Activated CD4-positive, alpha-beta T cell treated with anti-CD3 and anti-CD28 coated beads for 36 hours (primary cell): ENCODE measurements at regions not wholly inside any gene's neighbourhood (a gene's known extent, or its start where the extent isn't known, plus 50 kb on each side); places are given as distances from the start of the nearest gene placed in this dataset.

ENCODE experiments used
- ATAC-seq: fragments of 200-7000 bp; cut with Tn5 transposase; one replicate; pipeline ENCODE4 v1.10.0; 2021; ENCODE audit warnings: mild to moderate bottlenecking, moderate library complexity
- CTCF ChIA-PET: fragments of 350-600 bp; sonication (Branson Sonifier 250); formaldehyde crosslinking; loops from one replicate; lab custom pipeline; 2021; ENCODE audit warnings: antibody characterized with exemption; lab: Charles Lee
- POLR2A ChIA-PET: fragments of 350-600 bp; sonication (Branson Sonifier 250); formaldehyde crosslinking; loops from one replicate; lab custom pipeline; 2021; ENCODE audit warnings: antibody characterized with exemption, inconsistent platforms; lab: Charles Lee
- DNase-seq: peaks from one replicate; pipeline ENCODE4 v3.0.0-alpha.2; 2020
- H3K27ac Mint-ChIP-seq: one replicate; pipeline ENCODE4 v1.8.0; 2021; ENCODE audit warnings: mixed read lengths
- H3K27me3 Mint-ChIP-seq: one replicate; pipeline ENCODE4 v1.8.0; 2021; ENCODE audit warnings: mixed read lengths
- H3K36me3 Mint-ChIP-seq: one replicate; pipeline ENCODE4 v1.8.0; 2021; ENCODE audit warnings: low read depth, mixed read lengths
- H3K4me1 Mint-ChIP-seq: one replicate; pipeline ENCODE4 v1.8.0; 2021; ENCODE audit warnings: mixed read lengths
- H3K4me3 Mint-ChIP-seq: one replicate; pipeline ENCODE4 v1.8.0; 2021; ENCODE audit warnings: mild to moderate bottlenecking, moderate library complexity, mixed read lengths
- H3K9me3 Mint-ChIP-seq: one replicate; pipeline ENCODE4 v1.8.0; 2021; ENCODE audit warnings: low read depth, mixed read lengths
- intact Hi-C, 2 experiments: fragments of 100-400 bp; cut with DNase I in 1 of 2; cut with micrococcal nuclease in 1 of 2; formaldehyde crosslinking; loops; one replicate each; pipeline versions ENCODE4 v1.14.2 to v1.15.1; 2022 to 2024; cut with DNase I, micrococcal nuclease

- Mint-ChIP-seq H3K27me3 (no peaks in the 10 kb centered on the region), H3K9me3 (peaks cover 6% of the 10 kb centered on the region), H3K4me3 (no peak overlapping the region), H3K27ac (no peak overlapping the region), H3K4me1 (no peaks in the 10 kb centered on the region), H3K36me3 (no peaks in the 10 kb centered on the region)
- intact Hi-C loops, result no loop called here
- POLR2A ChIA-PET, result no interaction called here
- ATAC-seq (no peak), DNase-seq (no peak)
- CTCF ChIA-PET, result interaction anchor here (0.7 kb wide), 1 partner anchor 818 kb away, joined by 3 read pairs; no protein-coding TSS in a partner anchor
Observed at GRCh38 chr1:79323239-79324025, 316.9 kb upstream of the ADGRL4 start.

DNA sequence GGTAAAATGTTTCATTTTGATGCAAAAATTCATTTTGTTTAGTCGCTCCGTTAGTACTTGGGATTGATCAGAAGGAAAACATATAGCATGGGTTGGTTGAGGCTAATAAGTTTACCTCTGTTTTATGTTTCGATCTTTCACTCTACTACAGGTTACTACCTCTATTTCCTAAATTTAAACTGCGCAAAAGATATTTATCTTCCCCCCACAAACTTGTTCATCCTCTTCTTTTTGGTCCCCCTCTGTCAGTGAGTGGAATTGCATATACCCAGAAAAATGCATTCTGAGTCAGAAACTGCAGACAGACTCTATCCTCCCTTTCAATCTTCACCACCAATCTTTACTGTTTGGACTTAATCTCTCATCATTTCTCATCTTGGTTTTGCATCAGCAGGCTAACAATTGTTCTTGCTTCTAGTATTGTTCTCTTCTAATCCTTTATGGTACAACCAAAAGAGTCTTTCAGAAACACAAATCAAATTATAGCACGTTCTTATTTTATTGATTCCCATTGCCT lies 316.0 kb upstream of the ADGRL4 start:
- Mint-ChIP-seq H3K36me3 (no peaks in the 10 kb centered on the region), H3K27me3 (no peaks in the 10 kb centered on the region), H3K9me3 (peaks cover 6% of the 10 kb centered on the region), H3K27ac (no peak overlapping the region), H3K4me3 (no peak overlapping the region), H3K4me1 (no peaks in the 10 kb centered on the region)
- POLR2A ChIA-PET, result no interaction called here
- intact Hi-C loops, result no loop called here
- CTCF ChIA-PET, result no interaction called here
- ATAC-seq, result no peak
- no peak for DNase-seq

DNA sequence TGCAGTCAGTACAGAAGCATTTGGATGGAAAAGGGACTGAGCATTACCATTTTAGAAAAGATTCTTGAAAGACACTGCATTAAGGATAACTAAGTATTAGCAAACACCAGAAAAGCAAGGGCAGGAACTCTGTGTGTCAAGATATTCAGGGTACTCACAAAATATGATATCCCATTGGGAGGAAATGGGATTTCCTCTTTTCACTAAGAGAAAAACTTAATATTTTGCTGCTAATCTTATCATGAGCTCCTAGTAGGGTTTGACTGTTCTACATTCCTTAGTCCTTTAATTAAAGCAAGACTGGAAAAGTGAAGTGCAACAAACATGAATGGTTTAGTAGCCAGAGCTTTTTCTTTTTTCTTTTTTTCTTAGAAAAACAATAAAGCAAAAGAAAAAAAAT lies 305.9 kb upstream of the ADGRL4 start:
- no peak overlapping the region for H3K27ac Mint-ChIP-seq
- ATAC-seq (no peak), DNase-seq (no peak)
- H3K9me3 Mint-ChIP-seq, result no peaks in the 10 kb centered on the region
- H3K4me1 Mint-ChIP-seq, result no peaks in the 10 kb centered on the region
- H3K36me3 Mint-ChIP-seq, result no peaks in the 10 kb centered on the region
- POLR2A ChIA-PET, result no interaction called here
- intact Hi-C loops, result no loop called here
- H3K4me3 Mint-ChIP-seq, result no peak overlapping the region
- CTCF ChIA-PET, result interaction anchor here (0.7 kb wide), 1 partner anchor 1900 kb away, joined by 3 read pairs; no protein-coding TSS in a partner anchor
- H3K27me3 Mint-ChIP-seq, result no peaks in the 10 kb centered on the region

DNA sequence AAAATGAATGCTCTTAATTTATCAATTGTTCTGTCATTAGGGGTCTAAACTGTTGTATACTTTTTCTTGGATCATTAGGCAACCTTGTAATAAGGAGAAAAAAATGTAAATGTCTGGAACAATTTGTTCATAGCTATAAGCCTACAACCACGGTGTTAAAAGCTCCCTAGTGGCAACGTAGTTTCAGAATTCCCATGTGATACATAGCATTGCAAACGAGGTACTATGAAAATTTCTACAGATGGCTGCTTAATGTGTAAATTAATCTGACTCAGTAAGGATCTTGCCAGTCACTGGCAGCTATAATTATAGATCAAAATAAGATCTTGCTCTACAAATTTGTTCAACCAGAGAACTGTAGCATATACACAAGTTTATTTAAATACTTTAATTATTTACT lies 304.1 kb upstream of the ADGRL4 start:
- DNase-seq (no peak), ATAC-seq (no peak)
- ChIA-PET CTCF (no interaction called here), POLR2A (no interaction called here)
- Mint-ChIP-seq H3K4me3 (no peak overlapping the region), H3K27me3 (no peaks in the 10 kb centered on the region), H3K9me3 (no peaks in the 10 kb centered on the region), H3K36me3 (no peaks in the 10 kb centered on the region), H3K27ac (no peak overlapping the region), H3K4me1 (no peaks in the 10 kb centered on the region)
- intact Hi-C loops, result no loop called here

DNA sequence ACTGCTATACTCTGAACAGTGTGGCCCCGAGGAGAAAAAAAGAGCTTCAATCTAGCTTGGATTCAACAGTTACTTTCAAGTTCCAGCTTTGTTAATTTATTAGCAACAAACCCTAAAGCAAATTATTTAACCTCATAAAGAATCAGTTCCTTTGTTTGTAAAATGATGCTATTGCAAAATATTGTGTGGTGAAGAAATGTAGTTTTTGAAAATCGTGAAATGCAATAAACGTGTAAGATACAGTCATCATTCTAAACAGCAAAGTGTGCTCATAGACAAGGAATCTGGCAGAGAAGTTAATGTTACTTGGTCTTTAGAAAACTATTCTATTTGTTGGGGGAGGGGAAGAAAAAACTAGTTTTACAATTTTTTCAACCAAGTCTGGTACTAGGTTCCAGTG lies 297.6 kb upstream of the ADGRL4 start:
- H3K9me3 Mint-ChIP-seq, result peaks cover 4% of the 10 kb centered on the region
- ChIA-PET CTCF (no interaction called here), POLR2A (no interaction called here)
- DNase-seq (no peak), ATAC-seq (no peak)
- H3K27ac Mint-ChIP-seq, result no peak overlapping the region
- no peaks in the 10 kb centered on the region for H3K36me3 Mint-ChIP-seq
- intact Hi-C loops, result no loop called here
- H3K4me3 Mint-ChIP-seq, result no peak overlapping the region
- no peaks in the 10 kb centered on the region for H3K27me3 Mint-ChIP-seq
- H3K4me1 Mint-ChIP-seq, result no peaks in the 10 kb centered on the region

DNA sequence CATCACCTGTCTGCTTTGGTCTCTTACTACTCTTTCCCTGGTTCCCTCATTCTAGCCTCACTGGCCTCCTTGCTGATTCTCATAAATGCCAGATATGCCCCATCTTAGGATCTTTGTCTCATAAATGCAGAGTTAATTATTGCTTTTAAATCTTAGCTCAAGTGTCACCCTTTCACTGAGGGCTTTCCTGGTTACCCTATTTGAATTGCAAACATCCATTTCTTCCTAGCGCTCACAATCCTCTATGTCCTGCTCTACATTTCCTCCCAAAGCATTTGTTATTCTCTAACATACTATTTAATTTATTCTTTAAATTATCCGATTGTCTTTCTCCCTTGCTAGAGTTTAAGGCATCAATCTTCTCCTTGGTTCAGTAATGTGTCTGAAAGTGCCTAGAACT lies 296.5 kb upstream of the ADGRL4 start:
- no peaks in the 10 kb centered on the region for H3K36me3 Mint-ChIP-seq
- ChIA-PET CTCF (no interaction called here), POLR2A (no interaction called here)
- no peak overlapping the region for H3K4me3 Mint-ChIP-seq
- peaks cover 4% of the 10 kb centered on the region for H3K9me3 Mint-ChIP-seq
- no peaks in the 10 kb centered on the region for H3K27me3 Mint-ChIP-seq
- H3K27ac Mint-ChIP-seq, result no peak overlapping the region
- no peaks in the 10 kb centered on the region for H3K4me1 Mint-ChIP-seq
- intact Hi-C loops, result no loop called here
- ATAC-seq, result no peak
- no peak for DNase-seq

DNA sequence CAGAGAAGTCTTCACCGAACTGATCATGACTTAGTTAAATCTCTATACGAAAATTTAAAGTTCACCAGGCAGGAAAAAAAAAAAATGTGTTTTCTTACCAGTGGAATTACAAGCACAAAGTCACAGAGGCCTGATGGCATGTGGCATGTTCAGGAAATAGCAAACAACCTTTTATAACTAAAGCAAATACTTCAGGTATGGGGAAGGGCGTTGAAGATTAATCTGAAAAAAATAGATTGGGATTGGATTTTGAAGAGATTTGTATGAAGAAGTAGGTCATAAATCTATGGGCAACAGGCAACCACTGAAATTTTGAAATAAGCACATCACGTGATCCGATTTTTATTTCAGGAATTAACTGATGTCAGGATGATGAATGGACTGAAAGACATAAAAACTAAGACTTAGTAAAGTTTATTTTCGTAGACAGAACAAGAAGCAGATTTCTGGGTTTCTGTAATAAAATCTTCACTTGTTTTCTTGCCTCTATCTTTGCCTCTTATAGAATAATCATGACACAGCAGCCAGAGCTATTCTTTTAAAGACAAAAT lies 295.9 kb upstream of the ADGRL4 start:
- Mint-ChIP-seq H3K27ac (no peak overlapping the region), H3K4me1 (no peaks in the 10 kb centered on the region), H3K4me3 (no peak overlapping the region), H3K9me3 (peaks cover 4% of the 10 kb centered on the region), H3K36me3 (no peaks in the 10 kb centered on the region), H3K27me3 (no peaks in the 10 kb centered on the region)
- ChIA-PET POLR2A (no interaction called here), CTCF (no interaction called here)
- no peak for DNase-seq
- intact Hi-C loops, result no loop called here
- ATAC-seq, result no peak

GRCh38 chr1:79295967-79296366 lies 289.4 kb upstream of the ADGRL4 start:
- Mint-ChIP-seq H3K9me3 (no peaks in the 10 kb centered on the region), H3K36me3 (no peaks in the 10 kb centered on the region), H3K4me1 (no peaks in the 10 kb centered on the region), H3K4me3 (no peak overlapping the region), H3K27me3 (no peaks in the 10 kb centered on the region), H3K27ac (no peak overlapping the region)
- ATAC-seq (no peak), DNase-seq (no peak)
- POLR2A ChIA-PET, result no interaction called here
- intact Hi-C loops, result no loop called here
- CTCF ChIA-PET, result no interaction called here

DNA sequence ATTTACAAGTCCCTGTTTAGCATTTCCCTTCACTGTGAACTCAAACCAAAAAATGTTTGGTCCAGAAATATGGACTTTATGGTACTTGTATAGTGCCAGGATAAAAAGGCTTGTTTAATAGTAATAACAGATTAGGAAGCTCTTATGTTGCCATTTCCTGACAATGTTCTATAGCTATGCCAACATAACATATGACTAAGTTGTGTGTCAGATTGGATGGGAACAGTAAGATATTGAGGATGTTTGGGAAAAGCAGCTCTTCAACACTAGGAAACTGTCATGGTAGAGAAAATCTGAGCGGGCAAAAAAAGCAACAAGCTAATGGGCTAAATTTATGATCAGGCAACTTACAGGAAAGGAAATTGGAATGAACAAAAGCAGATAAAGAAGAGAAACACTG lies 287.1 kb upstream of the ADGRL4 start:
- no peaks in the 10 kb centered on the region for H3K9me3 Mint-ChIP-seq
- intact Hi-C loops, result no loop called here
- no peak for ATAC-seq
- H3K4me3 Mint-ChIP-seq, result no peak overlapping the region
- no peak for DNase-seq
- no peaks in the 10 kb centered on the region for H3K36me3 Mint-ChIP-seq
- no peak overlapping the region for H3K27ac Mint-ChIP-seq
- ChIA-PET CTCF (no interaction called here), POLR2A (no interaction called here)
- no peaks in the 10 kb centered on the region for H3K4me1 Mint-ChIP-seq
- H3K27me3 Mint-ChIP-seq, result no peaks in the 10 kb centered on the region

DNA sequence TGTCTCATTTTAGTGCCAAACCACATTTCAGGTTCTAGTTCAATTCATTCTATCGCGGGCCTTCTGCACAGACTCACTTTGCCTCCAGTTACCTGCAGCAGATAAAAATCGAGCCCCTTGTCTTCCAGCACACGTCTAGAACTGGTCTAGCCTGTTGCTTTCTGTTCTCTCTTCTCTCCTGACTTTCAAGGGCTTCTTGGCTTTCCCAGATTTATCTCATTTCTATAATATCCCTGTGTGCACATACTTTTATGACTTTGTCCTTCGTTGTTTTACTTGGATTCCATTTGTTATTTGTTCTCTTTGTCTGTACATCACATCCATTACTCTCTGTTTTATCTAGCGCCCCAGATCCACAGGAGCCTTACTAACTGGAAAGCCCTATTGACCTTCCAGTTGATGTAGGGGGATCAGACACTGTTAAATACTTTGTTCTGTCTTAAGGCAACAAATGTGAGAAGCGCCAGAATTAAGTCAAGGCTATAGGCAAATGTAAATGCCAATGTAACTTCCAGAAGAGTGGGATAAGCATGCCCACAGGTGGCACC lies 284.5 kb upstream of the ADGRL4 start:
- intact Hi-C loops, result no loop called here
- Mint-ChIP-seq H3K4me3 (no peak overlapping the region), H3K4me1 (no peaks in the 10 kb centered on the region), H3K27me3 (no peaks in the 10 kb centered on the region), H3K9me3 (no peaks in the 10 kb centered on the region), H3K27ac (no peak overlapping the region), H3K36me3 (no peaks in the 10 kb centered on the region)
- ChIA-PET POLR2A (no interaction called here), CTCF (no interaction called here)
- DNase-seq (no peak), ATAC-seq (no peak)

- intact Hi-C loops, result no loop called here
- POLR2A ChIA-PET, result no interaction called here
- Mint-ChIP-seq H3K4me1 (no peaks in the 10 kb centered on the region), H3K27me3 (no peaks in the 10 kb centered on the region), H3K4me3 (no peak overlapping the region), H3K27ac (no peak overlapping the region), H3K9me3 (no peaks in the 10 kb centered on the region), H3K36me3 (no peaks in the 10 kb centered on the region)
- ATAC-seq (no peak), DNase-seq (no peak)
- CTCF ChIA-PET, result interaction anchor here (0.6 kb wide), 1 partner anchor 251 kb away, joined by 3 read pairs; no protein-coding TSS in a partner anchor
Observed at GRCh38 chr1:79287982-79288381, 281.5 kb upstream of the ADGRL4 start.

GRCh38 chr1:79285667-79286066 lies 279.1 kb upstream of the ADGRL4 start:
- POLR2A ChIA-PET, result no interaction called here
- CTCF ChIA-PET, result interaction anchor here (0.6 kb wide), 1 partner anchor 441 kb away, joined by 3 read pairs; no protein-coding TSS in a partner anchor
- Mint-ChIP-seq H3K27ac (no peak overlapping the region), H3K36me3 (no peaks in the 10 kb centered on the region), H3K4me3 (no peak overlapping the region), H3K27me3 (no peaks in the 10 kb centered on the region), H3K9me3 (no peaks in the 10 kb centered on the region), H3K4me1 (no peaks in the 10 kb centered on the region)
- intact Hi-C loops, result no loop called here
- ATAC-seq (no peak), DNase-seq (no peak)
